GM12878 (cell line): ENCODE measurements at regions not wholly inside any gene's neighbourhood (a gene's known extent, or its start where the extent isn't known, plus 50 kb on each side); places are given as distances from the start of the nearest gene placed in this dataset.

ENCODE experiments used
- ATAC-seq: fragments of 200-7000 bp; cut with Tn5 transposase; 3 replicates; pipeline ENCODE4 v1.9.1; 2020; ENCODE audit warnings: mild to moderate bottlenecking, moderate library complexity
- BruUV-seq: library from RNA; stranded (reverse); fragments of 400-500 nt; replicated peaks from 2 replicates; lab custom pipeline; 2021; lab: Mats Ljungman, UMichigan
- CTCF ChIA-PET: fragments of 300-600 bp; sonication (Branson Sonifier 250); formaldehyde crosslinking; extraction: SDS; loops from one replicate; lab custom pipeline; 2021; ENCODE audit warnings: inconsistent platforms; lab: Yijun Ruan, JAX
- POLR2A ChIA-PET: fragments of 350-600 bp; formaldehyde crosslinking; extraction: SDS; loops from one replicate; lab custom pipeline; 2021; ENCODE audit warnings: inconsistent platforms; lab: Charles Lee
- RAD21 ChIA-PET: fragments of 300-600 bp; sonication (Branson Sonifier 250); formaldehyde crosslinking; loops from one replicate; lab custom pipeline; 2023; ENCODE audit warnings: antibody characterized with exemption; ENCODE audit not compliant: unreplicated experiment; lab: Charles Lee
- SMC1A ChIA-PET: fragments of 300-600 bp; sonication (Branson Sonifier 250); formaldehyde crosslinking; loops from one replicate; lab custom pipeline; 2023; ENCODE audit not compliant: unreplicated experiment, uncharacterized antibody; lab: Charles Lee
- DNase-seq: peaks from one replicate; pipeline ENCODE4 v3.0.0-alpha.2; 2011; ENCODE audit warnings: low read depth, low spot score
- FAIRE-seq: peaks from 3 replicates; lab custom pipeline; 2011; peaks lifted over from hg19 to GRCh38; lab: Jason Lieb, UNC
- H2AFZ ChIP-seq: 2 replicates; pipeline ENCODE4 v1.6.0; 2011; ENCODE audit warnings: low read depth, low read length, control low read depth; ENCODE audit not compliant: control insufficient read depth
- H3K27ac ChIP-seq: 2 replicates; pipeline ENCODE4 v1.5.1; 2011; ENCODE audit warnings: control low read depth; ENCODE audit not compliant: control insufficient read depth, insufficient read depth
- H3K27me3 ChIP-seq, 2 experiments: replicated peaks in 1 of 2; 2 replicates each; pipeline versions ENCODE4 v1.6.0 to v1.6.1; 2011; ENCODE audit warnings: low read length in 1 of 2; ENCODE audit not compliant: control insufficient read depth in 2 of 2, insufficient read depth in 2 of 2
- H3K36me3 ChIP-seq, 2 experiments: 2 replicates each; pipeline ENCODE4 v1.5.1; 2011; ENCODE audit warnings: low read length in 1 of 2; ENCODE audit not compliant: control insufficient read depth in 2 of 2, insufficient read depth in 2 of 2
- H3K4me1 ChIP-seq: 2 replicates; pipeline ENCODE4 v1.6.1; 2011; ENCODE audit warnings: mild to moderate bottlenecking, low read length, moderate library complexity, mixed read lengths; ENCODE audit not compliant: control insufficient read depth, insufficient read depth
- H3K4me2 ChIP-seq: 2 replicates; pipeline ENCODE4 v1.6.0; 2011; ENCODE audit warnings: control low read depth; ENCODE audit not compliant: control insufficient read depth, insufficient read depth
- H3K4me3 ChIP-seq: fragments of 200-600 bp; sonication (generic); 2 replicates; pipeline ENCODE4 v1.5.1; 2016
- H3K79me2 ChIP-seq: 2 replicates; pipeline ENCODE4 v1.6.0; 2011; ENCODE audit warnings: low read length; ENCODE audit not compliant: control insufficient read depth, insufficient read depth
- H3K9ac ChIP-seq: 2 replicates; pipeline ENCODE4 v1.8.0; 2011; ENCODE audit warnings: low read length, control low read depth, mixed read lengths; ENCODE audit not compliant: control insufficient read depth, insufficient read depth
- H3K9me3 ChIP-seq: replicated peaks from 3 replicates; pipeline ENCODE4 v1.5.1; 2011; ENCODE audit warnings: mild to moderate bottlenecking, low read length; ENCODE audit not compliant: control insufficient read depth, insufficient read depth
- H4K20me1 ChIP-seq: 2 replicates; pipeline ENCODE4 v1.6.0; 2011; ENCODE audit not compliant: control insufficient read depth, insufficient read depth
- DPF2 ChIP-seq: fragments of 450-650 bp; IDR thresholded peaks from 2 replicates; pipeline ENCODE4 v1.6.1; 2017; ENCODE audit warnings: mild to moderate bottlenecking
- HDGF ChIP-seq: fragments of 450-650 bp; IDR thresholded peaks from 2 replicates; pipeline ENCODE4 v1.6.1; 2016; ENCODE audit warnings: antibody characterized with exemption
- IKZF2 ChIP-seq, 2 experiments: fragments of 450-650 bp; IDR thresholded peaks; 2 replicates each; pipeline ENCODE4 v1.6.1; 2017; ENCODE audit warnings: mild to moderate bottlenecking in 2 of 2, moderate library complexity in 2 of 2
- IRF4 ChIP-seq: IDR thresholded peaks from 2 replicates; pipeline ENCODE4 v1.6.1; 2011; ENCODE audit warnings: low read depth, low read length
- KAT2A ChIP-seq: conservative IDR thresholded peaks from 2 replicates; pipeline ENCODE4 v1.6.1; 2011; ENCODE audit warnings: low read depth, low read length; ENCODE audit not compliant: control insufficient read depth
- MEF2B ChIP-seq: fragments of 450-650 bp; IDR thresholded peaks from 2 replicates; pipeline ENCODE4 v1.6.1; 2018; ENCODE audit warnings: mild to moderate bottlenecking, moderate library complexity; ENCODE audit not compliant: partially characterized antibody, poor library complexity, severe bottlenecking
- MYB ChIP-seq: fragments of 150-350 bp; IDR thresholded peaks from 2 replicates; pipeline ENCODE4 v1.6.1; 2014; ENCODE audit warnings: mild to moderate bottlenecking, low read depth, low read length, borderline replicate concordance
- PAX5 ChIP-seq: IDR thresholded peaks from 2 replicates; pipeline ENCODE4 v1.6.1; 2011; ENCODE audit warnings: low read depth, low read length, borderline replicate concordance
- WGBS: methylation state at CpG from one replicate; pipeline ENCODE4 v1.1.6; 2016; ENCODE audit warnings: low lambda C conversion rate; ENCODE audit not compliant: insufficient replicate concordance, insufficient coverage; ENCODE audit errors: missing lambda C conversion rate; 5-methylcytosine and 5-hydroxymethylcytosine counted together
- in situ Hi-C: fragments of 300-500 bp; cut with MboI; formaldehyde crosslinking; loops from 9 replicates; pipeline ENCODE4 v1.14.3; 2018; ENCODE audit warnings: mixed read lengths
- intact Hi-C: fragments of 100-400 bp; cut with micrococcal nuclease; formaldehyde crosslinking; loops from one replicate; pipeline ENCODE4 v1.14.2; 2022; ENCODE audit not compliant: unreplicated experiment
- TF ChIP-seq, protein P1 (sequence below): fragments of 450-650 bp; IDR thresholded peaks from 2 replicates; pipeline ENCODE4 v1.6.1; 2017; ENCODE audit warnings: antibody characterized with exemption, mild to moderate bottlenecking, moderate library complexity
- TF ChIP-seq, protein P2 (sequence below): fragments of 450-650 bp; IDR thresholded peaks from 2 replicates; pipeline ENCODE4 v1.6.1; 2016; ENCODE audit warnings: mild to moderate bottlenecking, moderate library complexity, borderline replicate concordance

DNA sequence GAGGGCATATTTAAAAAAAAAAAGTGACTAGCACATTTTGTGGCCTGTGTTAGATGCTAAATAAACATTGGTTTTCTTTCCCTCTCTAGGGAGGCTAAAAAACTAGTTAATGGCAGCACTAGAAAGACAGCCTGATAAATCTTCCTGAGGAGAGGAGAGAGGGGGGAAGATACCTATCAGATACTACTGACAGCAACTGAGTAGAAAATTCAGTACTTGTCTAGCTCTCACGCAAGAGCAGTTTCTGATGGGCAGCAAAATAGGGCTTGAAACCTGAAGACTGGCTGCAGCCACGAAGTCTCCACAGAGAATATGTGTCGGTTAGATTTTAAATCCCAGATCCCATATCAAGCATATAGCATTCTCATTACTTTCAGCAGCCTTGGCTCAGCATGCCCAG lies 388.2 kb downstream of the KCNA4 start:
- RAD21 ChIA-PET = no interaction called here
- H3K79me2 ChIP-seq = no peaks in the 10 kb centered on the region
- H3K4me1 ChIP-seq = no peaks in the 10 kb centered on the region
- no peaks in the 10 kb centered on the region for H3K36me3 ChIP-seq
- H3K4me3 ChIP-seq = no peak overlapping the region
- H3K9me3 ChIP-seq = no peaks in the 10 kb centered on the region
- in situ Hi-C loops = no loop called here
- no peak overlapping the region for H2AFZ ChIP-seq
- H3K27ac ChIP-seq = no peak overlapping the region
- CTCF ChIA-PET = no interaction called here
- intact Hi-C loops = no loop called here
- POLR2A ChIA-PET = no interaction called here
- no peak overlapping the region for H3K4me2 ChIP-seq
- SMC1A ChIA-PET = no interaction called here
- ATAC-seq = no peak
- no peak overlapping the region for H3K9ac ChIP-seq
- no TSS peak for BruUV-seq
- no peak for FAIRE-seq
- no peaks in the 10 kb centered on the region for H4K20me1 ChIP-seq
- no peak for DNase-seq
- no peak for TF ChIP-seq KAT2A
- no peak for TF ChIP-seq DPF2
- no peak for TF ChIP-seq HDGF
- TF ChIP-seq MEF2B = no peak
- TF ChIP-seq IRF4 = no peak
- no peak for TF ChIP-seq MYB
- WGBS = 0% methylated on average over 3 of the region's 3 CpGs
- H3K27me3 ChIP-seq = no peaks in the 10 kb centered on the region

DNA sequence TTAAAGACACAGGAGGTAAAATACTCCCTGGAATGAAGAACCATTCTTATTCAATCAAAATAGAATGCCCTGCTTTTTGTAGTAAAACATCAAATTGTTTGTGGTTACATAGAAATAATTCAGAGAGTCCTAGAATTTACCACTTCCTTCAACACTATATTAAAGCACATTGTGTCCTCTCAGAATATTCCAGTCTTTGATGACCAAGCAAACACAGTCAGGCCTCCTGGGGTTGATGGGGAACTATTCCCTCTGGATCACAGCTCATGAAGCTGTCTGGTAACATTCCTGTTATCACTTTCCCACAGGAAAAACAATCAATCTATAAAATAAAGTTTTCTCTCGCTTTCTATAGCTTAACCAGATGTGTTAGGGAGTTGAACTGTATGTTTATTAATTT lies 389.3 kb downstream of the KCNA4 start:
- H3K27ac ChIP-seq = no peak overlapping the region
- H3K36me3 ChIP-seq = no peaks in the 10 kb centered on the region
- FAIRE-seq (no peak), ATAC-seq (no peak), DNase-seq (no peak)
- WGBS = 0% methylated on average over 1 of the region's 1 CpG
- no peak overlapping the region for H3K4me3 ChIP-seq
- intact Hi-C loops (no loop called here), in situ Hi-C loops (no loop called here)
- ChIA-PET RAD21 (no interaction called here), POLR2A (no interaction called here), CTCF (interaction anchor here (1.0 kb wide), 1 partner anchor 13 kb away, joined by 3 read pairs; no protein-coding TSS in a partner anchor), SMC1A (interaction anchor here (0.8 to 1.0 kb wide), 2 partner anchors 420 to 487 kb away, joined by 3 read pairs; no protein-coding TSS in a partner anchor)
- no peak overlapping the region for H2AFZ ChIP-seq
- H3K27me3 ChIP-seq = no peaks in the 10 kb centered on the region
- no peaks in the 10 kb centered on the region for H3K9me3 ChIP-seq
- H3K9ac ChIP-seq = no peak overlapping the region
- no peaks in the 10 kb centered on the region for H4K20me1 ChIP-seq
- no TSS peak for BruUV-seq
- no peaks in the 10 kb centered on the region for H3K4me1 ChIP-seq
- H3K4me2 ChIP-seq = no peak overlapping the region
- no peaks in the 10 kb centered on the region for H3K79me2 ChIP-seq
- no peak for TF ChIP-seq PAX5
- TF ChIP-seq, protein P1, sequence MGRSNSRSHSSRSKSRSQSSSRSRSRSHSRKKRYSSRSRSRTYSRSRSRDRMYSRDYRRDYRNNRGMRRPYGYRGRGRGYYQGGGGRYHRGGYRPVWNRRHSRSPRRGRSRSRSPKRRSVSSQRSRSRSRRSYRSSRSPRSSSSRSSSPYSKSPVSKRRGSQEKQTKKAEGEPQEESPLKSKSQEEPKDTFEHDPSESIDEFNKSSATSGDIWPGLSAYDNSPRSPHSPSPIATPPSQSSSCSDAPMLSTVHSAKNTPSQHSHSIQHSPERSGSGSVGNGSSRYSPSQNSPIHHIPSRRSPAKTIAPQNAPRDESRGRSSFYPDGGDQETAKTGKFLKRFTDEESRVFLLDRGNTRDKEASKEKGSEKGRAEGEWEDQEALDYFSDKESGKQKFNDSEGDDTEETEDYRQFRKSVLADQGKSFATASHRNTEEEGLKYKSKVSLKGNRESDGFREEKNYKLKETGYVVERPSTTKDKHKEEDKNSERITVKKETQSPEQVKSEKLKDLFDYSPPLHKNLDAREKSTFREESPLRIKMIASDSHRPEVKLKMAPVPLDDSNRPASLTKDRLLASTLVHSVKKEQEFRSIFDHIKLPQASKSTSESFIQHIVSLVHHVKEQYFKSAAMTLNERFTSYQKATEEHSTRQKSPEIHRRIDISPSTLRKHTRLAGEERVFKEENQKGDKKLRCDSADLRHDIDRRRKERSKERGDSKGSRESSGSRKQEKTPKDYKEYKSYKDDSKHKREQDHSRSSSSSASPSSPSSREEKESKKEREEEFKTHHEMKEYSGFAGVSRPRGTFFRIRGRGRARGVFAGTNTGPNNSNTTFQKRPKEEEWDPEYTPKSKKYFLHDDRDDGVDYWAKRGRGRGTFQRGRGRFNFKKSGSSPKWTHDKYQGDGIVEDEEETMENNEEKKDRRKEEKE = no peak
- TF ChIP-seq, protein P2, sequence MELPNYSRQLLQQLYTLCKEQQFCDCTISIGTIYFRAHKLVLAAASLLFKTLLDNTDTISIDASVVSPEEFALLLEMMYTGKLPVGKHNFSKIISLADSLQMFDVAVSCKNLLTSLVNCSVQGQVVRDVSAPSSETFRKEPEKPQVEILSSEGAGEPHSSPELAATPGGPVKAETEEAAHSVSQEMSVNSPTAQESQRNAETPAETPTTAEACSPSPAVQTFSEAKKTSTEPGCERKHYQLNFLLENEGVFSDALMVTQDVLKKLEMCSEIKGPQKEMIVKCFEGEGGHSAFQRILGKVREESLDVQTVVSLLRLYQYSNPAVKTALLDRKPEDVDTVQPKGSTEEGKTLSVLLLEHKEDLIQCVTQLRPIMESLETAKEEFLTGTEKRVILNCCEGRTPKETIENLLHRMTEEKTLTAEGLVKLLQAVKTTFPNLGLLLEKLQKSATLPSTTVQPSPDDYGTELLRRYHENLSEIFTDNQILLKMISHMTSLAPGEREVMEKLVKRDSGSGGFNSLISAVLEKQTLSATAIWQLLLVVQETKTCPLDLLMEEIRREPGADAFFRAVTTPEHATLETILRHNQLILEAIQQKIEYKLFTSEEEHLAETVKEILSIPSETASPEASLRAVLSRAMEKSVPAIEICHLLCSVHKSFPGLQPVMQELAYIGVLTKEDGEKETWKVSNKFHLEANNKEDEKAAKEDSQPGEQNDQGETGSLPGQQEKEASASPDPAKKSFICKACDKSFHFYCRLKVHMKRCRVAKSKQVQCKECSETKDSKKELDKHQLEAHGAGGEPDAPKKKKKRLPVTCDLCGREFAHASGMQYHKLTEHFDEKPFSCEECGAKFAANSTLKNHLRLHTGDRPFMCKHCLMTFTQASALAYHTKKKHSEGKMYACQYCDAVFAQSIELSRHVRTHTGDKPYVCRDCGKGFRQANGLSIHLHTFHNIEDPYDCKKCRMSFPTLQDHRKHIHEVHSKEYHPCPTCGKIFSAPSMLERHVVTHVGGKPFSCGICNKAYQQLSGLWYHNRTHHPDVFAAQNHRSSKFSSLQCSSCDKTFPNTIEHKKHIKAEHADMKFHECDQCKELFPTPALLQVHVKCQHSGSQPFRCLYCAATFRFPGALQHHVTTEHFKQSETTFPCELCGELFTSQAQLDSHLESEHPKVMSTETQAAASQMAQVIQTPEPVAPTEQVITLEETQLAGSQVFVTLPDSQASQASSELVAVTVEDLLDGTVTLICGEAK = no peak
- no peak for TF ChIP-seq KAT2A
- no peak for TF ChIP-seq IKZF2 (IDR thresholded peaks at IDR 0.05)
